ENCODE measurements at regions not wholly inside any gene's neighbourhood (a gene's known extent, or its start where the extent isn't known, plus 50 kb on each side); places are given as distances from the start of the nearest gene placed in this dataset.

GRCh38 chr3:159805411-159805772 is 183.2 kb upstream of the IL12A start:
- H3K4me1 Mint-ChIP-seq (ENCODE audit: low read depth): no peaks in the 10 kb centered on the region
- H3K4me3 Mint-ChIP-seq: no peak overlapping the region
- H3K27ac Mint-ChIP-seq: no peak overlapping the region
- H3K9me3 Mint-ChIP-seq: no peaks in the 10 kb centered on the region
- no peaks in the 10 kb centered on the region for H3K36me3 Mint-ChIP-seq (ENCODE audit: low read depth)
- peaks cover 7% of the 10 kb centered on the region for H3K27me3 Mint-ChIP-seq

DNA sequence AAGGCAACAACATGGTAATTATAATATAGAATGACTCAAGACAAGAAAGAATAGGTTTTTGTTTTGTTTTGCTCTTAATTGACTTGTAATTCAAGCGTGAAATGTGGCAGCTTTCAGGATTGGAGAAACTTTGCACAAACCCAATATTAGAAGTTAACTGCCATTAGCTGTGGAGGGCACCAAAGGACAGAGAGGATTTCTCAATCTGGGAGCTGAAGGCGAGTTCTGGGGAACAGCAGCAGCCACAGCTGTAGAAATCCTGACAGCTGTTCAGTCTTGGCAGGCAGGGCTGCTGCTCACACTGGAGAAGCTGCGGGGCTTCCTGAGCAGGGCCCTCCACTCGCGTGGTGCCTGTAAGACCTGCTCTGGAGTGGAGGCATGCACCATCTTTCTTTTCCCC is 182.2 kb upstream of the IL12A start:
- Mint-ChIP-seq H3K4me3 (no peak overlapping the region), H3K27ac (no peak overlapping the region), H3K9me3 (no peaks in the 10 kb centered on the region), H3K4me1 (ENCODE audit: low read depth) (no peaks in the 10 kb centered on the region), H3K27me3 (peaks cover 13% of the 10 kb centered on the region), H3K36me3 (ENCODE audit: low read depth) (no peaks in the 10 kb centered on the region)

- H3K4me1 Mint-ChIP-seq (ENCODE audit: low read depth): no peaks in the 10 kb centered on the region
These were observed 181.2 kb upstream of the IL12A start for GRCh38 chr3:159807137-159808040.

DNA sequence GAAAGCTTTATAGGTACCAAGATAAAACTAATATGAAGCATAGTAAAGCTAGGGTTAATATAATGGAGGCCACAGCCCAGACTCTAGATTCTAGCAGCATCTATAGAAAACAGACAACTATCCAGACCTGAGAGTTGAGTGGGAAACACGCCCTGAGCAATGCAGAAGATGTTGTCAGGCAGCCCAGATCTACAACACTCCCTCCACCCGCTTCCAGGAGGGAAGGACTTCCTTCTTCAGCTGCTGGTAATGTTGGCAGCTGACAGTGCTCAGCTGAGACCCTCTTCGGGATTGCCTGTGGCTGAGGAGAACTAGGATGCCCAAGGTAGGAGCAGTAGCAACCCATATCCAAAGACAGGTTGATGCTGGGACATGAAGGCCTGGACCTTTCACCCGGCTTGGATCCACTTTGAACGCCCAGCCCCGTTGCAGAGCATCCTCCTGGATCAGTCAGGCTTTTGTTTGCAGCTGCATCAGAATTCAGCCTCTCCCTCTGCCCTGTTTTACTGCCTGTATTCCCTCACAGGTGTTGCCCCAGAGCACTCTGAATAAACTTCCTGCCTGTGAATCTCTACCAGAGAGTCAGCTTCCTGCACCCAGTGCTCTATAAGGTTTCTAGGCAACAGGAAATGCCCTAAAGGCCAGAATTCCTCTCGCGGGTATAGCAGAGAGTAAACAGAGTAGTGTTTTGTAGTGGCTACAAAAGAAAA is 174.7 kb upstream of the IL12A start:
- Mint-ChIP-seq H3K27me3 (peaks cover 12% of the 10 kb centered on the region), H3K27ac (no peak overlapping the region), H3K36me3 (ENCODE audit: low read depth) (no peaks in the 10 kb centered on the region), H3K4me3 (no peak overlapping the region), H3K9me3 (no peaks in the 10 kb centered on the region), H3K4me1 (ENCODE audit: low read depth) (no peaks in the 10 kb centered on the region)

More at GRCh38 chr3:159807137-159808040, 181.2 kb upstream of the IL12A start:
- no peak overlapping the region for H3K27ac Mint-ChIP-seq
- no peak overlapping the region for H3K4me3 Mint-ChIP-seq
- no peaks in the 10 kb centered on the region for H3K36me3 Mint-ChIP-seq (ENCODE audit: low read depth)
- H3K9me3 Mint-ChIP-seq: no peaks in the 10 kb centered on the region
- H3K27me3 Mint-ChIP-seq: peaks cover 12% of the 10 kb centered on the region

- Mint-ChIP-seq H3K4me1 (ENCODE audit: low read depth) (no peaks in the 10 kb centered on the region), H3K9me3 (no peaks in the 10 kb centered on the region), H3K27ac (no peak overlapping the region), H3K36me3 (ENCODE audit: low read depth) (no peaks in the 10 kb centered on the region), H3K27me3 (peaks cover 6% of the 10 kb centered on the region), H3K4me3 (no peak overlapping the region)
These were observed 172.1 kb upstream of the IL12A start for GRCh38 chr3:159816512-159816911.

DNA sequence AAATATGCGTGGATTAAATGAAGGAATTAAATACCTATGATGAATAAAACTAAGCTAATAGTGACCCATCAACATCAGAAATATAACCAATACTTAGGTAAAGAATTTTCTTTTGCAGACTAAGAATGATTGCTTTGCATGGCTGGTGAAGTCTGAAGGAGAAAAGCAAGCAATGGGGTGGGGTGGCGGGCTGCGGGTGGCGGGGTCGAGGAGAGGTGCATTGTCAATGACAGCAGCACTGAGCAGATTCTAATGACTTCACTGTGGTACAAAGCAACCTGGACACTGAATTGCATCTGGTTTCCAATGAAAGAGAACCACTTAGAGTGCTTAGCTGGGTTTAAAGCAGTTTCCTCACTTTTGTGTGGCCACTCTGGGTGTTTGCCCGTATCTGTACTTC is 171.5 kb upstream of the IL12A start:
- Mint-ChIP-seq H3K9me3 (no peaks in the 10 kb centered on the region), H3K27me3 (peaks cover 6% of the 10 kb centered on the region), H3K4me3 (no peak overlapping the region), H3K27ac (no peak overlapping the region), H3K4me1 (ENCODE audit: low read depth) (no peaks in the 10 kb centered on the region), H3K36me3 (ENCODE audit: low read depth) (no peaks in the 10 kb centered on the region)

GRCh38 chr3:159817571-159817970 is 171.1 kb upstream of the IL12A start:
- Mint-ChIP-seq H3K27me3 (peaks cover 6% of the 10 kb centered on the region), H3K4me3 (no peak overlapping the region), H3K9me3 (no peaks in the 10 kb centered on the region), H3K27ac (no peak overlapping the region), H3K36me3 (ENCODE audit: low read depth) (no peaks in the 10 kb centered on the region), H3K4me1 (ENCODE audit: low read depth) (no peaks in the 10 kb centered on the region)

GRCh38 chr3:159818399-159818798 is 170.2 kb upstream of the IL12A start:
- Mint-ChIP-seq H3K4me1 (ENCODE audit: low read depth) (no peaks in the 10 kb centered on the region), H3K4me3 (no peak overlapping the region), H3K27me3 (peaks cover 6% of the 10 kb centered on the region), H3K9me3 (no peaks in the 10 kb centered on the region), H3K27ac (no peak overlapping the region), H3K36me3 (ENCODE audit: low read depth) (no peaks in the 10 kb centered on the region)

GRCh38 chr3:159818997-159819500 is 169.6 kb upstream of the IL12A start:
- Mint-ChIP-seq H3K27me3 (peaks cover 6% of the 10 kb centered on the region), H3K4me1 (ENCODE audit: low read depth) (no peaks in the 10 kb centered on the region), H3K9me3 (no peaks in the 10 kb centered on the region), H3K27ac (no peak overlapping the region), H3K4me3 (no peak overlapping the region), H3K36me3 (ENCODE audit: low read depth) (no peaks in the 10 kb centered on the region)

- Mint-ChIP-seq H3K4me3 (no peak overlapping the region), H3K4me1 (ENCODE audit: low read depth) (no peaks in the 10 kb centered on the region), H3K9me3 (no peaks in the 10 kb centered on the region), H3K36me3 (ENCODE audit: low read depth) (no peaks in the 10 kb centered on the region), H3K27me3 (peaks cover 6% of the 10 kb centered on the region), H3K27ac (no peak overlapping the region)
These were observed 169.0 kb upstream of the IL12A start for GRCh38 chr3:159819676-159820075.

DNA sequence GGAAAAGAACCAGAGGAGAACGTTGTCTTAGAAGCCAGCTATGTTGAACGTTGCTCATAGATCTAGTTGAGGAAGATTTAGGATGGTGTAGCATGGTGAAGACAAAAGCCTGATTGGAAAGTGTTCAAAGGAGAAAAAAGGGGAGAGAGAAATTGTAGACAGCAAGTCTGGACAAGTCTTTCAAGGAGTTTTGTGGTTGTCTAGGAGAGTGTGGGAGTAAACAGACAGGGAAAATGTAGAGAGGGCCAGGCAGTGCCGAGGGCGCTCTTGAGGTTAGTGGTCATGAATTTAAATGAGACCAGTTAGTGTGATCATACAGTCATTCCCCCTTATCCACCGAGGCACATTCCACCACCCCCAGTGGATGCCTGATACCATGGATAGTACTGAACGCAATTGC is 167.5 kb upstream of the IL12A start:
- H3K36me3 Mint-ChIP-seq (ENCODE audit: low read depth): no peaks in the 10 kb centered on the region
- no peak overlapping the region for H3K27ac Mint-ChIP-seq
- no peaks in the 10 kb centered on the region for H3K4me1 Mint-ChIP-seq (ENCODE audit: low read depth)
- H3K9me3 Mint-ChIP-seq: no peaks in the 10 kb centered on the region
- H3K27me3 Mint-ChIP-seq: peaks cover 6% of the 10 kb centered on the region
- no peak overlapping the region for H3K4me3 Mint-ChIP-seq

DNA sequence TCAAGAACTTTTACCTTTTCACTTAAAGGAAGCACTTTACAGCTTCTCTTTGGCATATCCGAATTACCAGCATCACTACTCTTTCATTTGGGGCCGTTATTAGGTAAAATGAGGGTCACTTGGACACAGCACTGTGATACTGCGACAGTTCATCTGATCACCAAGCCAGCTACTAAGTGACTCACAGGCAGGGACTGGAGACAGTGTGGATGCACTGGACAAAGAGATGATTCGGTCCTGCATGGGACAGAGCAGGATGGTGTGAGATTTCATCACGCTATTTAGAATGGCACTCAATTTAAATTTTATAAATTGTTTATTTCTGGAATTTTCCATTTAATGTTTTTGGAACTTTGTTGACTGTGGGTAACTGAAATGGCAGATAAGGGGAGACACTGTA is 166.9 kb upstream of the IL12A start:
- Mint-ChIP-seq H3K4me1 (ENCODE audit: low read depth) (no peaks in the 10 kb centered on the region), H3K36me3 (ENCODE audit: low read depth) (no peaks in the 10 kb centered on the region), H3K9me3 (no peaks in the 10 kb centered on the region), H3K27me3 (peaks cover 3% of the 10 kb centered on the region), H3K4me3 (no peak overlapping the region), H3K27ac (no peak overlapping the region)

DNA sequence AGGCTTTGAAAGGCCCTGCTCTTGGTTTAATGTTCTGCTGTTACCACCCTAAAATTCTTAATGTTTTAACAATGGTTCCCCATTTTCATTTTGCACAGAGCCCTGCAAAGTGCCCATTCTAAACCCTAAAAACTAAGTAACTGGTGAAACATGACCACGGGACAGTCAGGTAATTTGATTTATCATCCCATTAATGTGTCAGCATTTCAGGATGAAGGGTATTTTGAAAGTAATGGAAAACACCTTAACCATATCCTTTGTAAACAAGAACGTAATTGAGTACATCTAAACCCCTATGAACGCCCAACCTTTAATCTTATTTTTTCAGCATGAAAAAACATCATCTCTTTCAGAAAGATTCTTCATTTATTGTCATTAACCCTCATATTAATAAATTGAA is 164.9 kb upstream of the IL12A start:
- no peaks in the 10 kb centered on the region for H3K36me3 Mint-ChIP-seq (ENCODE audit: low read depth)
- H3K4me1 Mint-ChIP-seq (ENCODE audit: low read depth): no peaks in the 10 kb centered on the region
- H3K27me3 Mint-ChIP-seq: peaks cover 3% of the 10 kb centered on the region

DNA sequence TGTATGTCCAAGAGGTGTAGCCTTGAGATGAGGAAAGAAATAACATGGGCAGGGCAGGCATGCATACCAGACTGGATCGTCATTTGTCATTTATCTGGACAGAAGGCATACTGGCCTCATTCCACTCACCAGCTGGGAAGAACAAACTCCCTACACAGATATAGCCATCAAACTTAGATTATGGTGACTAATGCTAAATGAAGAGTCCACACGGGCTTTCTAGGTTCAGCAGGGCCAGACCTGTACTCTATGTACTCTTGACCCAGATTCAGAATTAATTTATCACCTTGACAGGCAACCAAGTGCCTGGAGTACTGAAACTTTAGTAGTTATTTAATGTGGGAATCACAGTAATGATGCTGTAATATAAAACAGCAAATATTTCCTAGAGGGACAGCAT is 164.3 kb upstream of the IL12A start:
- no peak overlapping the region for H3K27ac Mint-ChIP-seq
- H3K36me3 Mint-ChIP-seq (ENCODE audit: low read depth): no peaks in the 10 kb centered on the region
- no peak overlapping the region for H3K4me3 Mint-ChIP-seq
- H3K4me1 Mint-ChIP-seq (ENCODE audit: low read depth): no peaks in the 10 kb centered on the region
- H3K9me3 Mint-ChIP-seq: no peaks in the 10 kb centered on the region
- peaks cover 3% of the 10 kb centered on the region for H3K27me3 Mint-ChIP-seq

More for the DNA sequence above, 164.9 kb upstream of the IL12A start:
- Mint-ChIP-seq H3K4me3 (no peak overlapping the region), H3K27ac (no peak overlapping the region), H3K9me3 (no peaks in the 10 kb centered on the region)

DNA sequence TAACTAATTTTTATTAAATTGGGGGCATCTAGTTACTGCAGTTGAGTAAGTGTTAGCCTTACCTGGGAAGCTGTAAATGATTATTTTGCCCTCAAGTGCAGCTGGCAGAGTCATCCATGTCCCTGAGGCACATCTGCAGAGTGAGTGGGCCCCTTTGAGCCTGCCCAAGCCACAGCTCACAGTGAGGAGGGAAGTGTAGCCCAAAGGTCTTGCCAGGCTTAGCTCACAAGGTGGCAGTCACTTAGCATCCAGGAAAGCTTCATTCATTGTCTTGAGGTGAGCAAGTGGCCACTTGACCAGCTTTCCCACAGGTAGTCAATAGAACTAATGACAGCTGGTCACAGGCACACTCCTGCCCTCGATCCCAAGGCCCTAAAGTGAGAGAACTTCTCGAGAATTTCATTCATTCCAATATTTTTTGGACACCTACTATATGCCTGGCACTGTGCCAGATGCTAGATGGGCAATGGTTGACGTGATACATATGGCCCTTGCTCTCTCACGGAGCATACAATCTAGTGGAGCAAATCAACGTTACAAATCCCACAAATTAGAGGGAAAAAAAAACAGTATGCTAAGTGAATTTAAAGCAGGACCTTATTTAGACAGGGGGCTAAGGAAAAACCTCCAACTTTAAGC is 163.3 kb upstream of the IL12A start:
- H3K4me3 Mint-ChIP-seq: no peak overlapping the region
- H3K4me1 Mint-ChIP-seq (ENCODE audit: low read depth): no peaks in the 10 kb centered on the region
- no peak overlapping the region for H3K27ac Mint-ChIP-seq
- no peaks in the 10 kb centered on the region for H3K36me3 Mint-ChIP-seq (ENCODE audit: low read depth)
- no peaks in the 10 kb centered on the region for H3K9me3 Mint-ChIP-seq
- H3K27me3 Mint-ChIP-seq: no peaks in the 10 kb centered on the region
